Peyer's patch (tissue), 4 donors: ENCODE measurements at regions not wholly inside any gene's neighbourhood (a gene's known extent, or its start where the extent isn't known, plus 50 kb on each side); places are given as distances from the start of the nearest gene placed in this dataset.

Experiments used
- POLR2A ChIP-seq, 2 donors: fragments of 450-650 bp; IDR thresholded peaks; one replicate each; pipeline ENCODE4 v1.5.1; 2017; ENCODE audit warnings: antibody characterized with exemption in 2 of 2, mild to moderate bottlenecking in 2 of 2, moderate library complexity in 2 of 2
- TF ChIP-seq, protein P1 (sequence below), 6 experiments: fragments of 450-650 bp in 4 of 6; fragments of 200-600 bp in 2 of 6; sonication (generic) in 1 of 6; IDR thresholded peaks; one replicate each; pipeline ENCODE4 v1.5.1; 2017 to 2019; ENCODE audit warnings: antibody characterized with exemption in 6 of 6, mild to moderate bottlenecking in 3 of 6, moderate library complexity in 1 of 6

DNA sequence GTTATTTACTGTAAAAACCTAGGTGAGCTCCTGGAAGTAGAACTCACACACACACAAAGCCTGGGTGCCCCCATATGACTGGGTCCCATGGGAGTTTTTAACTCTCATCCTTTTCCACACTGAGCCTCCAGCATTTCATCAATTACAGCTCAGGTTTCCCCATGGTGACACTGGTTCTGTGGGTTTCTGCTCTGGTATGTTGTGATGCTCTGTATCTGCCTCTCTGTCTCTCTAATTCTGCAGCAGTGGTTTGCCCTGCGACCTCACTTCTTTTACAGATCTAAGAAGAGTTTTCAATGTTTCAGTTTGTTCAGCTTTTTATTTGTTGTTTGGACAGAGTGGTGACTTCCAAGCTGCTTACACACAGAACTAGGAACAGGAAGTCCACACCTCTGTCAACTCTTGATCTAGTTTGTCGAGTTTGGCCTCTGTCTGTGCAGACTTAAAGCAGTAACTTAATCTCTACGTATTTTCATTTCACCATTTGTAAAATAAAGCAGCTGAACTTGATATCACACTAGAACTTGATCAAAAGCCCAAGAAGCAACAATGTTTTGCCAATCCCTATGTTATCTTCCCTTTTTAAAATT is 554.3 kb downstream of the EPHA7 start:
- TF ChIP-seq, protein P1, sequence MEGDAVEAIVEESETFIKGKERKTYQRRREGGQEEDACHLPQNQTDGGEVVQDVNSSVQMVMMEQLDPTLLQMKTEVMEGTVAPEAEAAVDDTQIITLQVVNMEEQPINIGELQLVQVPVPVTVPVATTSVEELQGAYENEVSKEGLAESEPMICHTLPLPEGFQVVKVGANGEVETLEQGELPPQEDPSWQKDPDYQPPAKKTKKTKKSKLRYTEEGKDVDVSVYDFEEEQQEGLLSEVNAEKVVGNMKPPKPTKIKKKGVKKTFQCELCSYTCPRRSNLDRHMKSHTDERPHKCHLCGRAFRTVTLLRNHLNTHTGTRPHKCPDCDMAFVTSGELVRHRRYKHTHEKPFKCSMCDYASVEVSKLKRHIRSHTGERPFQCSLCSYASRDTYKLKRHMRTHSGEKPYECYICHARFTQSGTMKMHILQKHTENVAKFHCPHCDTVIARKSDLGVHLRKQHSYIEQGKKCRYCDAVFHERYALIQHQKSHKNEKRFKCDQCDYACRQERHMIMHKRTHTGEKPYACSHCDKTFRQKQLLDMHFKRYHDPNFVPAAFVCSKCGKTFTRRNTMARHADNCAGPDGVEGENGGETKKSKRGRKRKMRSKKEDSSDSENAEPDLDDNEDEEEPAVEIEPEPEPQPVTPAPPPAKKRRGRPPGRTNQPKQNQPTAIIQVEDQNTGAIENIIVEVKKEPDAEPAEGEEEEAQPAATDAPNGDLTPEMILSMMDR (IDR thresholded peaks at IDR 0.05): no peak
- TF ChIP-seq POLR2A (IDR thresholded peaks at IDR 0.05): no peak
